AG09309 (cell line): ENCODE measurements at regions not wholly inside any gene's neighbourhood (a gene's known extent, or its start where the extent isn't known, plus 50 kb on each side); places are given as distances from the start of the nearest gene placed in this dataset.
"Not testable (repeated sequence)": the region's sequence is repeated elsewhere in the genome, so short reads cannot be mapped to it uniquely, and the experiment has no call there.

Experiments used
- DNase-seq: peaks from one replicate; pipeline ENCODE4 v3.0.0-alpha.2; 2010; ENCODE audit warnings: low read depth
- H3K4me3 ChIP-seq: 2 replicates; pipeline ENCODE4 v1.5.1; 2011; ENCODE audit warnings: mild to moderate bottlenecking, low read depth, low read length, moderate library complexity; ENCODE audit not compliant: control insufficient read depth
- TF ChIP-seq, protein P1 (sequence below): IDR thresholded peaks from 2 replicates; pipeline ENCODE4 v1.5.1; 2011; ENCODE audit warnings: mild to moderate bottlenecking, low read depth, low read length, inconsistent platforms; ENCODE audit not compliant: insufficient read depth, control insufficient read depth; ENCODE audit errors: missing control alignments

GRCh38 chr6:16033214-16033613 lies 95.7 kb upstream of the MYLIP start:
- no peak overlapping the region for H3K4me3 ChIP-seq
- no peak for DNase-seq
- TF ChIP-seq, protein P1, sequence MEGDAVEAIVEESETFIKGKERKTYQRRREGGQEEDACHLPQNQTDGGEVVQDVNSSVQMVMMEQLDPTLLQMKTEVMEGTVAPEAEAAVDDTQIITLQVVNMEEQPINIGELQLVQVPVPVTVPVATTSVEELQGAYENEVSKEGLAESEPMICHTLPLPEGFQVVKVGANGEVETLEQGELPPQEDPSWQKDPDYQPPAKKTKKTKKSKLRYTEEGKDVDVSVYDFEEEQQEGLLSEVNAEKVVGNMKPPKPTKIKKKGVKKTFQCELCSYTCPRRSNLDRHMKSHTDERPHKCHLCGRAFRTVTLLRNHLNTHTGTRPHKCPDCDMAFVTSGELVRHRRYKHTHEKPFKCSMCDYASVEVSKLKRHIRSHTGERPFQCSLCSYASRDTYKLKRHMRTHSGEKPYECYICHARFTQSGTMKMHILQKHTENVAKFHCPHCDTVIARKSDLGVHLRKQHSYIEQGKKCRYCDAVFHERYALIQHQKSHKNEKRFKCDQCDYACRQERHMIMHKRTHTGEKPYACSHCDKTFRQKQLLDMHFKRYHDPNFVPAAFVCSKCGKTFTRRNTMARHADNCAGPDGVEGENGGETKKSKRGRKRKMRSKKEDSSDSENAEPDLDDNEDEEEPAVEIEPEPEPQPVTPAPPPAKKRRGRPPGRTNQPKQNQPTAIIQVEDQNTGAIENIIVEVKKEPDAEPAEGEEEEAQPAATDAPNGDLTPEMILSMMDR = no peak

GRCh38 chr6:16031278-16031981 lies 97.5 kb upstream of the MYLIP start:
- no peak for DNase-seq
- no peak overlapping the region for H3K4me3 ChIP-seq
- TF ChIP-seq, protein P1 = no peak

- no peak overlapping the region for H3K4me3 ChIP-seq
- TF ChIP-seq, protein P1 = no peak
- DNase-seq = no peak
Measured at GRCh38 chr6:16028966-16029365, 99.9 kb upstream of the MYLIP start.

DNA sequence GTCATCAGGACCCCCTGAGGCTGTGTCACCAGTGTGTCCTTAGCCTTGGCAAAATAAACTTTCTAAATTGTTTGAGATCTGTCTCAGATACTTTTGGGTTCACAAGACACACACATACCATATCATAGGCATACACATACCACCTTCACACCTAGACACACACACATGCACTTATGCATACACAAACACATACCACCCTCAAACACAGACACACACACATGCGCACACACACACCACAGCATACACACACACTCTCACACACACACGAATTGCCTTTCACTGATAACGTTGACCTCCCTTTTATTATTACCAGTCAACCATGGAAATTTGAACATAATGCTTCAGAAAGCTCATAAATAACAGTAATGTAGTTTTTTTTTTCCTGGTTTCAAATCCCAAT lies 108.6 kb upstream of the MYLIP start:
- DNase-seq = no peak
- H3K4me3 ChIP-seq = no peak overlapping the region

GRCh38 chr6:16019462-16019861 lies 109.4 kb upstream of the MYLIP start:
- TF ChIP-seq, protein P1 = no peak
- no peak for DNase-seq
- no peak overlapping the region for H3K4me3 ChIP-seq

More for the DNA sequence above, 108.6 kb upstream of the MYLIP start:
- TF ChIP-seq, protein P1 = no peak

DNA sequence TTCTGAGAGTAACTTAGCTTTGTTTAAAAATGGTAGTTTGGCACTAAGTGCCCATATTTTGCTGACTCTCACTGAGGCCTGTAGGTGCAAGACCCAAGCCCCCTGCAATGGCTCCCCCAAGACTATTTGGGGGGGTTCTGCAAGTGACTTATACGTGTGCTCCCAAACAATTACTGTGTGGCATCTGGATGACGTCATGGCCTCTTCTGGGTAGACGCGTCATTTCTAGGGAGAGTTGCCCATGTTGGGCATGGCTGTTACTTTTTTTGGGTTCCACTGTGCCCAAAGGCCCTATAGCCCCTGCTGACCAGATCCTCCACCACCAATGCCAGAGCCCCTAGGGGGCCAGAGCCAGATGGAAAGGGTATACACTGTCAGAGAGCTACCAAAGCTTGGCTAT lies 110.3 kb upstream of the MYLIP start:
- TF ChIP-seq, protein P1 = no peak
- H3K4me3 ChIP-seq = no peak overlapping the region
- DNase-seq = no peak

DNA sequence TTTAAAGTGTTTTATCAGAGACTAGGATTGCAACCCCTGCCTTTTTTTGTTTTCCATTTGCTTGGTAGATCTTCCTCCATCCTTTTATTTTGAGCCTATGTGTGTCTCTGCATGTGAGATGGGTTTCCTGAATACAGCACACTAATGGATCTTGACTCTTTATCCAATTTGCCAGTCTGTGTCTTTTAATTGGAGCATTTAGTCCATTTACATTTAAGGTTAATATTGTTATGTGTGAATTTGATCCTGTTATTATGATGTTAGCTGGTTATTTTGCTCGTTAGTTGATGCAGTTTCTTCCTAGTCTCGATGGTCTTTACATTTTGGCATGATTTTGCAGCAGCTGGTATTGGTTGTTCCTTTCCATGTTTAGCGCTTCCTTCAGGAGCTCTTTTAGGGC lies 114.6 kb upstream of the MYLIP start:
- DNase-seq, H3K4me3 ChIP-seq: not testable (repeated sequence)
